ENCODE measurements at regions not wholly inside any gene's neighbourhood (a gene's known extent, or its start where the extent isn't known, plus 50 kb on each side); places are given as distances from the start of the nearest gene placed in this dataset.
"Not testable (repeated sequence)": the region's sequence is repeated elsewhere in the genome, so short reads cannot be mapped to it uniquely, and the experiment has no call there.

DNA sequence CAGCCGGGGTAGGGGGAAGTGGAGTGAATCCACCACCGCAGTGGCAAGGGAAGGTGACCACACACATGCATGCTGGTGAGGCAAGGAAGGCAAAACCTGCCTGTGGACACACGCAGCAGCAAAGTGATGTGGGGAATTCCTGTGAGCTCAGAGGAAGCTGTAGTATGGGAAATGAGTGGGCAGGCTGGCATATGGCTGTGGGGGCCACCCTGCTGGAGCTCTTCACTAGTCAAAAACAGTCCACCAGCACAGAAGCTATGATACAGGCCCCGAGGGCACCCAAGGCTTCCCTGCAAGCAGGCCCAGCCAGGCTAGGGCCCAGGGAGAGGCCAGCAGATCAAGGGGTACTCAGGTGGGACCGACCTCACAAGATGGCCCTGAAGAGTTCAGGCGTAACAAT lies 239.1 kb downstream of the CHM start:
- peaks cover 0 to 3% of the 10 kb centered on the region in 2 donors for H3K27me3 ChIP-seq
- no peaks in the 10 kb centered on the region for H3K4me1 ChIP-seq
- H3K9me3 ChIP-seq = peaks cover 0 to 19% (median 4%) of the 10 kb centered on the region in 4 donors
- TF ChIP-seq, protein P1, sequence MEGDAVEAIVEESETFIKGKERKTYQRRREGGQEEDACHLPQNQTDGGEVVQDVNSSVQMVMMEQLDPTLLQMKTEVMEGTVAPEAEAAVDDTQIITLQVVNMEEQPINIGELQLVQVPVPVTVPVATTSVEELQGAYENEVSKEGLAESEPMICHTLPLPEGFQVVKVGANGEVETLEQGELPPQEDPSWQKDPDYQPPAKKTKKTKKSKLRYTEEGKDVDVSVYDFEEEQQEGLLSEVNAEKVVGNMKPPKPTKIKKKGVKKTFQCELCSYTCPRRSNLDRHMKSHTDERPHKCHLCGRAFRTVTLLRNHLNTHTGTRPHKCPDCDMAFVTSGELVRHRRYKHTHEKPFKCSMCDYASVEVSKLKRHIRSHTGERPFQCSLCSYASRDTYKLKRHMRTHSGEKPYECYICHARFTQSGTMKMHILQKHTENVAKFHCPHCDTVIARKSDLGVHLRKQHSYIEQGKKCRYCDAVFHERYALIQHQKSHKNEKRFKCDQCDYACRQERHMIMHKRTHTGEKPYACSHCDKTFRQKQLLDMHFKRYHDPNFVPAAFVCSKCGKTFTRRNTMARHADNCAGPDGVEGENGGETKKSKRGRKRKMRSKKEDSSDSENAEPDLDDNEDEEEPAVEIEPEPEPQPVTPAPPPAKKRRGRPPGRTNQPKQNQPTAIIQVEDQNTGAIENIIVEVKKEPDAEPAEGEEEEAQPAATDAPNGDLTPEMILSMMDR (IDR thresholded peaks at IDR 0.05) = no peak
- TF ChIP-seq EP300 (IDR thresholded peaks at IDR 0.05) (no peak), POLR2A (IDR thresholded peaks at IDR 0.05) (no peak)
- WGBS, 2 donors = 61 to 66% methylated on average over 5 to 6 of the region's 6 CpGs
- no peak overlapping the region for H3K27ac ChIP-seq
- no peak overlapping the region for H3K4me3 ChIP-seq
- no peak for DNase-seq (ENCODE audit: low spot score in 2 of 2)
- H3K36me3 ChIP-seq = no peaks in the 10 kb centered on the region

DNA sequence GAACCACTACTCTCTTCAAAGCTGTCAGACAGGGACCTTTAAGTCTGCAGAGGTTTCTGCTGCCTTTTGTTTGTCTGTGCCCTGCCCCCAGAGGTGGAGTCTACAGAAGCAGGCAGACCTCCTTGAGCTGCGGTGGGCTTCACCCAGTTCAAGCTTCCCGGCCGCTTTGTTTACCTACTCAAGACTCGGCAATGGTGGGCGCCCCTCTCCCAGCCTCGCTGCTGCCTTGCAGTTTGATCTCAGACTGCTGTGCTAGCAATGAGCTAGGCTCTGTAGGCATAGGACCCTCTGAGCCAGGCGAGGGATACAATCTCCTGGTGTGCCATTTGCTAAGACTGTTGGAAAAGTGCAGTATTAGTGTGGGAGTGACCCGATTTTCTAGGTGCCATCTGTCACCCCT lies 275.0 kb downstream of the CHM start:
- not testable (repeated sequence) for H3K27me3 ChIP-seq; H3K36me3 ChIP-seq; DNase-seq (ENCODE audit: low spot score in 2 of 2); H3K9me3 ChIP-seq; H3K27ac ChIP-seq; H3K4me3 ChIP-seq; H3K4me1 ChIP-seq
- 83% methylated on average over 8 of the region's 8 CpGs; no CpG with 5 or more reads in 1 of the 2 donors for WGBS, 2 donors

DNA sequence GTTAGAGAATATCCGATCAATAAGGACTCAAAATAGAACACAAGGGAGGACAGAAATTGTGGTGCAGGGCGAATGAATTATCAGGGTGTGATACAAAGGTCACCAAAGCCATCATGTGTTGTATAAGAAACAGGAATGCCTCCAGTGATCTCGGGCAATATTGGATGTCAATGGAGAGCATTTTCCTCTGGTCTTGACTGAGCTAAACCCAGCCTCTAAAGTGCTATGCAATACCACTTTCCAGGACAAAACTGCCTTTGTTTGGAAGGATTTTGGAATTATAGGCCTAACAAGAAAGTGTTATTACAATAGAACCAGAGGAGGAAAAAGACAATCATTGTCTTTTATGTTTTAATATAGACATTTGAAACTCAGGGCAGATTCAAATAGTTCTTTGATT lies 281.7 kb downstream of the CHM start:
- Histone ChIP-seq H3K27ac (no peak overlapping the region), H3K36me3 (no peaks in the 10 kb centered on the region), H3K4me3 (no peak overlapping the region), H3K4me1 (no peaks in the 10 kb centered on the region), H3K27me3 (no peaks in the 10 kb centered on the region), H3K9me3 (no peaks in the 10 kb centered on the region)
- TF ChIP-seq, protein P1 (IDR thresholded peaks at IDR 0.05) = no peak
- TF ChIP-seq POLR2A (IDR thresholded peaks at IDR 0.05) (no peak), EP300 (IDR thresholded peaks at IDR 0.05) (no peak)
- DNase-seq (ENCODE audit: low spot score in 2 of 2) = no peak
- WGBS, 2 donors = 32 to 48% methylated on average over 3 of the region's 3 CpGs

DNA sequence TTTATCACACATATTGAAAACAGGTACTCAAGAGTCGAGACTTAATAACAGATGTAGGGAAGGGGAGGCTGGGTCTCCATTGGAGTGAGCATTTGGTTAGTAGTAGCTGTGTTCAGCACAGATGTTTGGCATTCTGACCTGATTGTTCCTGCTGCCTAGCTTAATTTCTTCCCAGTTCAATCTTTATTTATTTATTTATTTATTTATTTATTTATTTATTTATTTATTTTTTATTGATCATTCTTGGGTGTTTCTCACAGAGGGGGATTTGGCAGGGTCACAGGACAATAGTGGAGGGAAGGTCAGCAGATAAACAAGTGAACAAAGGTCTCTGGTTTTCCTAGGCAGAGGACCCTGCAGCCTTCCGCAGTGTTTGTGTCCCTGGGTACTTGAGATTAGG lies 324.3 kb downstream of the CHM start:
- H3K4me1 ChIP-seq; H3K27me3 ChIP-seq; H3K36me3 ChIP-seq; H3K9me3 ChIP-seq; DNase-seq (ENCODE audit: low spot score in 2 of 2); H3K27ac ChIP-seq; H3K4me3 ChIP-seq: not testable (repeated sequence)
- WGBS, 2 donors = 78 to 100% methylated on average over 1 to 2 of the region's 2 CpGs

DNA sequence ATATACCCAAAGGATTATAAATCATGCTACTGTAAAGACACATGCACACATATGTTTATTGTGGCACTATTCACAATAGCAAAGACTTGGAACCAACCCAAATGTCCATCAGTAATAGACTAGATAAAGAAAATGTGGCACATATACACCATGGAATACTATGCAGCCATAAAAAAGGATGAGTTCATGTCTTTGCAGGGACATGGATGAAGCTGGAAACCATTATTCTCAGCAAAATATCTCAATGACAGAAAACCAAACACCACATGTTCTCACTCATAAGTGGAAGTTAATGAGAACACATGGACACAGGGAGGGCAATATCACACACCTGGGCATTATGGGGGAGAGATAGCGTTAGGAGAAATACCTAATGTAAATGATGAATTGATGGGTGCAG lies 323.8 kb upstream of the POF1B start:
- H3K4me3 ChIP-seq; DNase-seq (ENCODE audit: low spot score in 2 of 2); H3K9me3 ChIP-seq; H3K36me3 ChIP-seq; H3K27me3 ChIP-seq; H3K27ac ChIP-seq; H3K4me1 ChIP-seq: not testable (repeated sequence)
- WGBS, 2 donors = 85 to 97% methylated on average over 1 of the region's 1 CpG

DNA sequence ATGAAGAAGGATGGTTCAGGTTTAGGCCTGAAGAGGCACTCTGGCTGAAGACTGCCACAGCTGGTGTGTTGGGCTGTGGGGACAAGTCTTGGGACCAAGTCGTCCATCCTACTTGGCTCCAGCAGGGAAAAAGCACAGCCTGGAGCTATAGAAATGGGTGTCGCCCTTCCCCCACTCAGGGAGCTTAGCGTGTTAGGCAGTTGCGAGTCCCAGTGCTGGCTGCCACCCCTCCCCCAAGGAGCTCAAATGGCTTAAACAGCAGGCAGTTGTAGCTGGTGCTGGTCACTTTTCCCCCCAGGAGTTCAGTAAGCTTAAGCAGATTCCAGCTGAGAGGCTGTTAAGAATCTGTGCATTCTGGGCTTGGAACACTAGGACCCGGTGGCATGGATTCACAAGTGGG lies 319.5 kb upstream of the POF1B start:
- DNase-seq (ENCODE audit: low spot score in 2 of 2) = no peak
- TF ChIP-seq, protein P1 (IDR thresholded peaks at IDR 0.05) = no peak
- TF ChIP-seq POLR2A (IDR thresholded peaks at IDR 0.05) (no peak), EP300 (IDR thresholded peaks at IDR 0.05) (no peak)
- WGBS, 2 donors = 56 to 61% methylated on average over 3 to 5 of the region's 5 CpGs

DNA sequence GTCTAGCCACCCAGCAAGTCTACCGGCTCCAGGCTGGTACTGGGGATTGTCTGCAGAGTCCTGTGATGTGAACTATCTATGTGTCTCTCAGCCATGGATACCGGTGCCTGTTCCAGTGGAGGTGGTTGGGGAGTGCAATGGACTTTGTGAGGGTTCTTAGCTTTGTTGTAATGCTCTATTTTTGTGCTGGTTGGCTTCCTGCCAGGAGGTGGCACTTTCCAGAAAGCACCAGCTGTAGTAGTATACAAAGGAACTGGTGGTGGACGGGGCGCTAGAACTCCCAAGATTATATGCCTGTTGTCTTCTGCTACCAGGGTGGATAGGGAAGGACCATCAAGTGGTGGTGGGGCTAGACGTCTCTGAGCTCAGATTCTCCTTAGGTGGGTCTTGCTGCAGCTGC lies 306.4 kb upstream of the POF1B start:
- Histone ChIP-seq H3K36me3 (no peaks in the 10 kb centered on the region), H3K27me3 (no peaks in the 10 kb centered on the region), H3K4me3 (no peak overlapping the region), H3K27ac (no peak overlapping the region), H3K9me3 (peaks cover 0 to 5% (median 0%) of the 10 kb centered on the region in 4 donors), H3K4me1 (no peaks in the 10 kb centered on the region)
- no peak for DNase-seq (ENCODE audit: low spot score in 2 of 2)
- 84 to 93% methylated on average over 3 to 5 of the region's 5 CpGs for WGBS, 2 donors
- TF ChIP-seq, protein P1 (IDR thresholded peaks at IDR 0.05) = no peak
- TF ChIP-seq EP300 (IDR thresholded peaks at IDR 0.05) (no peak), POLR2A (IDR thresholded peaks at IDR 0.05) (no peak)

More for the DNA sequence above, 319.5 kb upstream of the POF1B start:
- Histone ChIP-seq H3K4me1 (no peaks in the 10 kb centered on the region), H3K27me3 (no peaks in the 10 kb centered on the region), H3K4me3 (no peak overlapping the region), H3K9me3 (no peaks in the 10 kb centered on the region), H3K36me3 (no peaks in the 10 kb centered on the region), H3K27ac (no peak overlapping the region)
